Nephron (organoid): ENCODE measurements at regions not wholly inside any gene's neighbourhood (a gene's known extent, or its start where the extent isn't known, plus 50 kb on each side); places are given as distances from the start of the nearest gene placed in this dataset.
"Not testable (repeated sequence)": the region's sequence is repeated elsewhere in the genome, so short reads cannot be mapped to it uniquely, and the experiment has no call there.

ENCODE experiments used
- H3K27ac Mint-ChIP-seq, 3 experiments: 2 replicates each; pipeline ENCODE4 v1.8.0; 2020; ENCODE audit warnings: mixed read lengths in 3 of 3, mild to moderate bottlenecking in 2 of 3, moderate library complexity in 1 of 3
- H3K27me3 Mint-ChIP-seq: 2 replicates; pipeline ENCODE4 v1.8.0; 2021; ENCODE audit warnings: low read depth, mild to moderate bottlenecking, moderate library complexity, mixed read lengths
- H3K36me3 Mint-ChIP-seq: 2 replicates; pipeline ENCODE4 v1.8.0; 2020; ENCODE audit warnings: low read depth, mixed read lengths
- H3K4me1 Mint-ChIP-seq: 2 replicates; pipeline ENCODE4 v1.8.0; 2020; ENCODE audit warnings: mixed read lengths
- H3K4me3 Mint-ChIP-seq, 3 experiments: 2 replicates each; pipeline ENCODE4 v1.8.0; 2020; ENCODE audit warnings: mild to moderate bottlenecking in 3 of 3, mixed read lengths in 3 of 3, moderate library complexity in 2 of 3
- H3K9me3 Mint-ChIP-seq: 2 replicates; pipeline ENCODE4 v1.8.0; 2020; ENCODE audit warnings: mixed read lengths
- CTCF ChIP-seq, 3 experiments: fragments of 200-600 bp; sonication (generic); IDR thresholded peaks; one replicate each; pipeline ENCODE4 v1.5.0; 2021; ENCODE audit warnings: antibody characterized with exemption in 3 of 3; ENCODE audit not compliant: unreplicated experiment in 3 of 3

GRCh38 chr1:213600879-213601278 lies 386.9 kb upstream of the PROX1 start:
- Mint-ChIP-seq H3K9me3 (no peaks in the 10 kb centered on the region), H3K36me3 (no peaks in the 10 kb centered on the region), H3K4me3 (no peak overlapping the region), H3K27ac (no peak overlapping the region), H3K27me3 (peaks cover 29% of the 10 kb centered on the region), H3K4me1 (no peaks in the 10 kb centered on the region)
- TF ChIP-seq CTCF (IDR thresholded peaks at IDR 0.05; ENCODE audit: unreplicated experiment in 3 of 3), result no peak

- H3K4me3 Mint-ChIP-seq, H3K9me3 Mint-ChIP-seq, H3K4me1 Mint-ChIP-seq, H3K27ac Mint-ChIP-seq, H3K36me3 Mint-ChIP-seq: not testable (repeated sequence)
- peaks cover 31% of the 10 kb centered on the region for H3K27me3 Mint-ChIP-seq
Observed at GRCh38 chr1:213601705-213602104, 386.1 kb upstream of the PROX1 start.

GRCh38 chr1:213602796-213603486 lies 384.8 kb upstream of the PROX1 start:
- no peaks in the 10 kb centered on the region for H3K9me3 Mint-ChIP-seq

GRCh38 chr1:213604477-213604876 lies 383.3 kb upstream of the PROX1 start:
- H3K4me1 Mint-ChIP-seq, result no peaks in the 10 kb centered on the region
- no peak overlapping the region for H3K27ac Mint-ChIP-seq
- no peaks in the 10 kb centered on the region for H3K36me3 Mint-ChIP-seq
- no peak for TF ChIP-seq CTCF (IDR thresholded peaks at IDR 0.05; ENCODE audit: unreplicated experiment in 3 of 3)
- no peaks in the 10 kb centered on the region for H3K9me3 Mint-ChIP-seq
- H3K27me3 Mint-ChIP-seq, result peaks cover 32% of the 10 kb centered on the region
- no peak overlapping the region for H3K4me3 Mint-ChIP-seq

More at GRCh38 chr1:213602796-213603486, 384.8 kb upstream of the PROX1 start:
- TF ChIP-seq CTCF (IDR thresholded peaks at IDR 0.05; ENCODE audit: unreplicated experiment in 3 of 3), result no peak
- no peak overlapping the region for H3K27ac Mint-ChIP-seq
- peaks cover 34% of the 10 kb centered on the region for H3K27me3 Mint-ChIP-seq
- no peaks in the 10 kb centered on the region for H3K4me1 Mint-ChIP-seq
- H3K4me3 Mint-ChIP-seq, result no peak overlapping the region
- no peaks in the 10 kb centered on the region for H3K36me3 Mint-ChIP-seq

GRCh38 chr1:213605732-213606131 lies 382.0 kb upstream of the PROX1 start:
- Mint-ChIP-seq H3K36me3 (no peaks in the 10 kb centered on the region), H3K9me3 (no peaks in the 10 kb centered on the region), H3K4me1 (no peaks in the 10 kb centered on the region), H3K4me3 (no peak overlapping the region), H3K27ac (no peak overlapping the region), H3K27me3 (peaks cover 23% of the 10 kb centered on the region)
- TF ChIP-seq CTCF (IDR thresholded peaks at IDR 0.05; ENCODE audit: unreplicated experiment in 3 of 3), result no peak

GRCh38 chr1:213606252-213606820 lies 381.4 kb upstream of the PROX1 start:
- Mint-ChIP-seq H3K27ac (no peak overlapping the region), H3K9me3 (no peaks in the 10 kb centered on the region), H3K4me1 (no peaks in the 10 kb centered on the region), H3K4me3 (no peak overlapping the region), H3K27me3 (peaks cover 22% of the 10 kb centered on the region), H3K36me3 (no peaks in the 10 kb centered on the region)
- no peak for TF ChIP-seq CTCF (IDR thresholded peaks at IDR 0.05; ENCODE audit: unreplicated experiment in 3 of 3)
